IMR-90 (cell line): ENCODE measurements at regions not wholly inside any gene's neighbourhood (a gene's known extent, or its start where the extent isn't known, plus 50 kb on each side); places are given as distances from the start of the nearest gene placed in this dataset.

Source experiments
- ATAC-seq: fragments of 200-7000 bp; cut with Tn5 transposase; 2 replicates; pipeline ENCODE4 v1.9.1; 2020; ENCODE audit warnings: low read depth, mild to moderate bottlenecking, moderate library complexity
- BruUV-seq: library from RNA; stranded (reverse); fragments of 400-500 nt; replicated peaks from 2 replicates; lab custom pipeline; 2021; lab: Mats Ljungman, UMichigan
- CTCF ChIA-PET: fragments of 300-600 bp; formaldehyde crosslinking; extraction: SDS; loops from one replicate; lab custom pipeline; 2021; ENCODE audit warnings: antibody characterized with exemption; lab: Yijun Ruan, JAX
- POLR2A ChIA-PET: fragments of 300-600 bp; sonication (Branson Sonifier 250); formaldehyde crosslinking; loops from one replicate; lab custom pipeline; 2022; ENCODE audit warnings: antibody characterized with exemption; ENCODE audit not compliant: unreplicated experiment; lab: Charles Lee
- DNase-seq: peaks from one replicate; pipeline ENCODE4 v3.0.0; 2013
- H2AFZ ChIP-seq: replicated peaks from 2 replicates; pipeline ENCODE3; 2013; ENCODE audit warnings: low read length, mild to moderate bottlenecking; ENCODE audit not compliant: poor library complexity
- H2AK5ac ChIP-seq: 2 replicates; pipeline ENCODE4 v1.6.1; 2013; ENCODE audit warnings: low read depth, low read length, inconsistent platforms
- H2AK9ac ChIP-seq: replicated peaks from 2 replicates; pipeline ENCODE3; 2013; ENCODE audit warnings: mild to moderate bottlenecking, low read depth, low read length, moderate library complexity; ENCODE audit not compliant: poor library complexity
- H2BK120ac ChIP-seq: 2 replicates; pipeline ENCODE4 v1.6.1; 2013; ENCODE audit warnings: low read depth, low read length, inconsistent platforms
- H2BK15ac ChIP-seq: 3 replicates; pipeline ENCODE4 v1.6.1; 2013; ENCODE audit warnings: low read depth, low read length, inconsistent platforms
- H2BK20ac ChIP-seq: 2 replicates; pipeline ENCODE4 v1.6.1; 2013; ENCODE audit warnings: low read depth, mild to moderate bottlenecking, inconsistent platforms, low read length, moderate library complexity
- H2BK5ac ChIP-seq: 2 replicates; pipeline ENCODE4 v1.6.1; 2013; ENCODE audit warnings: mild to moderate bottlenecking, low read depth, low read length, inconsistent platforms; ENCODE audit not compliant: poor library complexity, severe bottlenecking
- H3K14ac ChIP-seq: replicated peaks from 2 replicates; pipeline ENCODE4 v1.6.1; 2013; ENCODE audit warnings: low read depth, low read length, inconsistent platforms
- H3K18ac ChIP-seq: 2 replicates; pipeline ENCODE4 v1.6.1; 2013; ENCODE audit warnings: low read depth, low read length, control low read depth
- H3K23ac ChIP-seq: 2 replicates; pipeline ENCODE4 v1.6.1; 2013; ENCODE audit warnings: low read depth, low read length, inconsistent platforms
- H3K27ac ChIP-seq: 2 replicates; pipeline ENCODE4 v1.5.1; 2013; ENCODE audit warnings: mild to moderate bottlenecking, control low read depth, low read length; ENCODE audit not compliant: insufficient read depth
- H3K27me3 ChIP-seq: 2 replicates; pipeline ENCODE4 v1.6.1; 2013; ENCODE audit warnings: low read length; ENCODE audit not compliant: control insufficient read depth, insufficient read depth
- H3K36me3 ChIP-seq: 2 replicates; pipeline ENCODE4 v1.6.1; 2013; ENCODE audit warnings: low read length, mixed read lengths; ENCODE audit not compliant: control insufficient read depth, insufficient read depth
- H3K4ac ChIP-seq: 2 replicates; pipeline ENCODE4 v1.6.1; 2013; ENCODE audit warnings: low read depth, low read length, inconsistent platforms
- H3K4me1 ChIP-seq: 2 replicates; pipeline ENCODE4 v1.6.1; 2013; ENCODE audit warnings: low read length, mixed read lengths; ENCODE audit not compliant: control insufficient read depth, insufficient read depth
- H3K4me2 ChIP-seq: 2 replicates; pipeline ENCODE4 v1.6.1; 2013; ENCODE audit warnings: low read depth, mild to moderate bottlenecking, control low read depth, low read length, moderate library complexity
- H3K4me3 ChIP-seq: 2 replicates; pipeline ENCODE4 v1.5.1; 2013; ENCODE audit warnings: low read depth, mild to moderate bottlenecking, control low read depth, low read length, moderate library complexity; ENCODE audit not compliant: insufficient read depth
- H3K56ac ChIP-seq: 2 replicates; pipeline ENCODE4 v1.6.1; 2013; ENCODE audit warnings: low read length, inconsistent platforms; ENCODE audit not compliant: insufficient read depth; ENCODE audit errors: extremely low read depth
- H3K79me1 ChIP-seq, 2 experiments: 2 replicates each; pipeline ENCODE4 v1.6.1; 2013; ENCODE audit warnings: low read length in 2 of 2, inconsistent platforms in 1 of 2, low read depth in 1 of 2
- H3K9ac ChIP-seq: 2 replicates; pipeline ENCODE4 v1.6.1; 2013; ENCODE audit warnings: low read depth, low read length, control low read depth
- H3K9me1 ChIP-seq: 2 replicates; pipeline ENCODE4 v1.6.1; 2013; ENCODE audit warnings: low read length, inconsistent platforms; ENCODE audit not compliant: insufficient read depth
- H3K9me3 ChIP-seq: 2 replicates; pipeline ENCODE4 v1.6.1; 2013; ENCODE audit warnings: low read length; ENCODE audit not compliant: control insufficient read depth, insufficient read depth
- H4K20me1 ChIP-seq: 2 replicates; pipeline ENCODE4 v1.6.1; 2013; ENCODE audit warnings: low read length, inconsistent platforms; ENCODE audit not compliant: insufficient read depth
- H4K5ac ChIP-seq: 2 replicates; pipeline ENCODE4 v1.6.1; 2013; ENCODE audit warnings: mild to moderate bottlenecking, low read depth, low read length, control low read depth
- H4K8ac ChIP-seq, 2 experiments: 2 replicates each; pipeline ENCODE4 v1.6.1; 2013; ENCODE audit warnings: low read depth in 2 of 2, low read length in 2 of 2, control low read depth in 1 of 2, inconsistent platforms in 1 of 2
- H4K91ac ChIP-seq: 2 replicates; pipeline ENCODE4 v1.6.1; 2013; ENCODE audit warnings: low read depth, low read length, inconsistent platforms; ENCODE audit not compliant: insufficient read depth
- BHLHE40 ChIP-seq: fragments of 150-350 bp; IDR thresholded peaks from 2 replicates; pipeline ENCODE4 v1.6.1; 2016; ENCODE audit warnings: mild to moderate bottlenecking, low read depth, low read length
- CEBPB ChIP-seq: IDR thresholded peaks from 2 replicates; pipeline ENCODE4 v1.6.1; 2012; ENCODE audit warnings: low read depth, low read length, improper control_type of control experiment
- CHD1 ChIP-seq: IDR thresholded peaks from 2 replicates; pipeline ENCODE4 v1.6.1; 2012; ENCODE audit warnings: low read depth, low read length, improper control_type of control experiment
- FOS ChIP-seq: fragments of 150-350 bp; IDR thresholded peaks from 2 replicates; pipeline ENCODE4 v1.6.1; 2016; ENCODE audit warnings: low read depth, low read length
- MAFK ChIP-seq: IDR thresholded peaks from 2 replicates; pipeline ENCODE4 v1.6.1; 2012; ENCODE audit warnings: low read depth, low read length, improper control_type of control experiment
- MAZ ChIP-seq: IDR thresholded peaks from 2 replicates; pipeline ENCODE4 v1.6.1; 2012; ENCODE audit warnings: low read depth, mild to moderate bottlenecking, low read length, improper control_type of control experiment, moderate library complexity, borderline replicate concordance
- MXI1 ChIP-seq: IDR thresholded peaks from 2 replicates; pipeline ENCODE4 v1.6.1; 2012; ENCODE audit warnings: low read depth, mild to moderate bottlenecking, low read length, moderate library complexity, borderline replicate concordance
- NFE2L2 ChIP-seq: fragments of 150-350 bp; IDR thresholded peaks from 2 replicates; pipeline ENCODE4 v1.6.1; 2016; ENCODE audit warnings: low read depth, mild to moderate bottlenecking, low read length
- POLR2A ChIP-seq: IDR thresholded peaks from 2 replicates; pipeline ENCODE4 v1.6.1; 2012; ENCODE audit warnings: mild to moderate bottlenecking, low read depth, low read length
- RAD21 ChIP-seq: IDR thresholded peaks from 2 replicates; pipeline ENCODE4 v1.6.1; 2012; ENCODE audit warnings: low read length, improper control_type of control experiment
- RCOR1 ChIP-seq: IDR thresholded peaks from 2 replicates; pipeline ENCODE4 v1.6.1; 2012; ENCODE audit warnings: mild to moderate bottlenecking, low read length, improper control_type of control experiment; ENCODE audit not compliant: insufficient replicate concordance
- RFX5 ChIP-seq: IDR thresholded peaks from 2 replicates; pipeline ENCODE4 v1.8.0; 2012; ENCODE audit warnings: low read depth, mild to moderate bottlenecking, low read length, moderate library complexity
- SMC3 ChIP-seq: fragments of 150-350 bp; IDR thresholded peaks from 2 replicates; pipeline ENCODE4 v1.6.1; 2016; ENCODE audit warnings: low read depth, mild to moderate bottlenecking, antibody characterized with exemption, low read length, moderate library complexity
- WGBS, 2 experiments: methylation state at CpG; one replicate each; pipeline versions ENCODE4 v1.1.5 to v1.1.7; 2013; ENCODE audit warnings: missing lambda C conversion rate in 2 of 2; ENCODE audit not compliant: insufficient read length in 1 of 2; ENCODE audit errors: extremely low coverage in 2 of 2; 5-methylcytosine and 5-hydroxymethylcytosine counted together
- dilution Hi-C: fragments of 300-500 bp; cut with HindIII; formaldehyde crosslinking; loops from one replicate; pipeline ENCODE4 v1.14.3; 2018; ENCODE audit warnings: low sequenced_read_pairs; ENCODE audit not compliant: unreplicated experiment
- in situ Hi-C: fragments of 300-500 bp; cut with MboI; formaldehyde crosslinking; loops from 3 replicates; pipeline ENCODE4 v1.14.3; 2019; ENCODE audit warnings: low sequenced_read_pairs, inconsistent platforms, mixed read lengths
- intact Hi-C: fragments of 100-400 bp; cut with micrococcal nuclease; formaldehyde crosslinking; loops from 2 replicates; pipeline ENCODE4 v1.10.0; 2022
- TF ChIP-seq, protein P1 (sequence below): fragments of 150-350 bp; IDR thresholded peaks from 2 replicates; pipeline ENCODE4 v1.6.1; 2017; ENCODE audit warnings: mild to moderate bottlenecking, antibody characterized with exemption, low read length, low read depth
- TF ChIP-seq, protein P2 (sequence below): fragments of 150-350 bp; IDR thresholded peaks from 2 replicates; pipeline ENCODE4 v1.6.1; 2016; ENCODE audit warnings: low read depth, mild to moderate bottlenecking, low read length, moderate library complexity, borderline replicate concordance
- TF ChIP-seq, protein P3 (sequence below): conservative IDR thresholded peaks from 2 replicates; pipeline ENCODE4 v1.5.1; 2012; ENCODE audit warnings: mild to moderate bottlenecking, low read depth, low read length, improper control_type of control experiment

DNA sequence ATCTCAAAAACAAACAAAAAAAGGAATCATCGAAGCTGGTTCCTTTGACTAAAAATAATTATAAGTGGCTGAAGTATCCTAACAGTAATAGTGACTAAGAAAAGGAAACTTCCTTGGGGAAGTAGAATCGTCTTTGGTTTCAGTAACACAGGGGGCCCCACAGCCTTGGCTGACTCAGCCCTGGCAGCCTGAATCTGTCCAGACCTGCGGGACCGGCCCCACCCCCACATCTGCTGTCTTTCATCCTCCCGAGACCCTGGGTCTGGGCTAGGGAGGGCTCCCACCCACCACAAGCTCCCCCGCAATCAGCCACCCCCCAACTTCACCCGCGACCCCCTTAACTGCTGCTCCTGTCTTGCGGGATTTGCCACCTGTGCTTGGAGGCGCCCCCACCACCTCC, 1452.6 kb upstream of the ACVR2A start:
- intact Hi-C loops, result no loop called here
- CTCF ChIA-PET, result no interaction called here

More for the DNA sequence above, 1452.6 kb upstream of the ACVR2A start:
- no peak overlapping the region for H2BK15ac ChIP-seq
- dilution Hi-C loops (no loop called here), in situ Hi-C loops (no loop called here)
- no peak overlapping the region for H3K56ac ChIP-seq
- POLR2A ChIA-PET, result no interaction called here
- ATAC-seq, result no peak
- H2AK5ac ChIP-seq, result no peak overlapping the region
- H3K18ac ChIP-seq, result no peak overlapping the region
- H2BK120ac ChIP-seq, result no peak overlapping the region
- H3K9me1 ChIP-seq, result no peaks in the 10 kb centered on the region
- H3K9me3 ChIP-seq, result no peaks in the 10 kb centered on the region
- H2BK5ac ChIP-seq, result no peak overlapping the region
- no peaks in the 10 kb centered on the region for H3K27me3 ChIP-seq
- no CpG with 5 or more reads among the region's 10 CpGs for whole genome bisulfite sequencing, 2 experiments
- no peaks in the 10 kb centered on the region for H3K79me1 ChIP-seq
- H2BK20ac ChIP-seq, result no peak overlapping the region
- TF ChIP-seq MAZ (no peak), FOS (no peak), RAD21 (no peak), RFX5 (no peak), BHLHE40 (no peak), CEBPB (no peak), POLR2A (no peak), CHD1 (no peak), NFE2L2 (no peak), MXI1 (no peak), MAFK (no peak), SMC3 (no peak), RCOR1 (no peak)
- TF ChIP-seq, protein P1, sequence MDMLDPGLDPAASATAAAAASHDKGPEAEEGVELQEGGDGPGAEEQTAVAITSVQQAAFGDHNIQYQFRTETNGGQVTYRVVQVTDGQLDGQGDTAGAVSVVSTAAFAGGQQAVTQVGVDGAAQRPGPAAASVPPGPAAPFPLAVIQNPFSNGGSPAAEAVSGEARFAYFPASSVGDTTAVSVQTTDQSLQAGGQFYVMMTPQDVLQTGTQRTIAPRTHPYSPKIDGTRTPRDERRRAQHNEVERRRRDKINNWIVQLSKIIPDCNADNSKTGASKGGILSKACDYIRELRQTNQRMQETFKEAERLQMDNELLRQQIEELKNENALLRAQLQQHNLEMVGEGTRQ, result no peak
- TF ChIP-seq, protein P2, sequence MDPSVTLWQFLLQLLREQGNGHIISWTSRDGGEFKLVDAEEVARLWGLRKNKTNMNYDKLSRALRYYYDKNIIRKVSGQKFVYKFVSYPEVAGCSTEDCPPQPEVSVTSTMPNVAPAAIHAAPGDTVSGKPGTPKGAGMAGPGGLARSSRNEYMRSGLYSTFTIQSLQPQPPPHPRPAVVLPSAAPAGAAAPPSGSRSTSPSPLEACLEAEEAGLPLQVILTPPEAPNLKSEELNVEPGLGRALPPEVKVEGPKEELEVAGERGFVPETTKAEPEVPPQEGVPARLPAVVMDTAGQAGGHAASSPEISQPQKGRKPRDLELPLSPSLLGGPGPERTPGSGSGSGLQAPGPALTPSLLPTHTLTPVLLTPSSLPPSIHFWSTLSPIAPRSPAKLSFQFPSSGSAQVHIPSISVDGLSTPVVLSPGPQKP, result no peak
- TF ChIP-seq, protein P3, sequence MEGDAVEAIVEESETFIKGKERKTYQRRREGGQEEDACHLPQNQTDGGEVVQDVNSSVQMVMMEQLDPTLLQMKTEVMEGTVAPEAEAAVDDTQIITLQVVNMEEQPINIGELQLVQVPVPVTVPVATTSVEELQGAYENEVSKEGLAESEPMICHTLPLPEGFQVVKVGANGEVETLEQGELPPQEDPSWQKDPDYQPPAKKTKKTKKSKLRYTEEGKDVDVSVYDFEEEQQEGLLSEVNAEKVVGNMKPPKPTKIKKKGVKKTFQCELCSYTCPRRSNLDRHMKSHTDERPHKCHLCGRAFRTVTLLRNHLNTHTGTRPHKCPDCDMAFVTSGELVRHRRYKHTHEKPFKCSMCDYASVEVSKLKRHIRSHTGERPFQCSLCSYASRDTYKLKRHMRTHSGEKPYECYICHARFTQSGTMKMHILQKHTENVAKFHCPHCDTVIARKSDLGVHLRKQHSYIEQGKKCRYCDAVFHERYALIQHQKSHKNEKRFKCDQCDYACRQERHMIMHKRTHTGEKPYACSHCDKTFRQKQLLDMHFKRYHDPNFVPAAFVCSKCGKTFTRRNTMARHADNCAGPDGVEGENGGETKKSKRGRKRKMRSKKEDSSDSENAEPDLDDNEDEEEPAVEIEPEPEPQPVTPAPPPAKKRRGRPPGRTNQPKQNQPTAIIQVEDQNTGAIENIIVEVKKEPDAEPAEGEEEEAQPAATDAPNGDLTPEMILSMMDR, result no peak
- no peak overlapping the region for H3K23ac ChIP-seq
- no peak overlapping the region for H2AFZ ChIP-seq
- no peak overlapping the region for H4K8ac ChIP-seq
- H2AK9ac ChIP-seq, result no peak overlapping the region
- no peaks in the 10 kb centered on the region for H4K20me1 ChIP-seq
- no peak for DNase-seq
- no peak overlapping the region for H3K14ac ChIP-seq
- no peak overlapping the region for H3K9ac ChIP-seq
- no peak overlapping the region for H4K91ac ChIP-seq
- H3K4me3 ChIP-seq, result no peak overlapping the region
- no peak overlapping the region for H3K4ac ChIP-seq
- H3K4me1 ChIP-seq, result no peaks in the 10 kb centered on the region
- H3K36me3 ChIP-seq, result no peaks in the 10 kb centered on the region
- no TSS peak for BruUV-seq
- no peak overlapping the region for H3K27ac ChIP-seq
- H4K5ac ChIP-seq, result no peak overlapping the region
- H3K4me2 ChIP-seq, result no peak overlapping the region
